Natural killer cell (primary cell): ENCODE measurements at regions not wholly inside any gene's neighbourhood (a gene's known extent, or its start where the extent isn't known, plus 50 kb on each side); places are given as distances from the start of the nearest gene placed in this dataset.
"Not testable (repeated sequence)": the region's sequence is repeated elsewhere in the genome, so short reads cannot be mapped to it uniquely, and the experiment has no call there.

ENCODE experiments used
- ATAC-seq, 3 donors: fragments of 150-1000 bp in 2 of 3; fragments of 200-7000 bp in 1 of 3; cut with Tn5 transposase; 1 replicate in 1 of 3; 2 replicates in 2 of 3; pipeline ENCODE4 v1.10.0; 2021; ENCODE audit warnings: mild to moderate bottlenecking in 2 of 3, moderate library complexity in 2 of 3
- DNase-seq, 2 donors: peaks; one replicate each; pipeline versions ENCODE4 v3.0.0 to v3.0.0-alpha.2; 2013 to 2021; ENCODE audit warnings: mixed read lengths in 1 of 2
- H3K27ac ChIP-seq: one replicate; pipeline ENCODE4 v1.5.1; 2013; ENCODE audit warnings: mild to moderate bottlenecking, low read length
- H3K27me3 ChIP-seq: one replicate; pipeline ENCODE4 v1.6.1; 2013; ENCODE audit warnings: low read length; ENCODE audit not compliant: control insufficient read depth, insufficient read depth
- H3K36me3 ChIP-seq: one replicate; pipeline ENCODE4 v1.6.1; 2013; ENCODE audit warnings: low read length; ENCODE audit not compliant: control insufficient read depth, insufficient read depth
- H3K4me1 ChIP-seq: one replicate; pipeline ENCODE4 v1.6.1; 2013; ENCODE audit warnings: low read length; ENCODE audit not compliant: control insufficient read depth, insufficient read depth
- H3K4me3 ChIP-seq: one replicate; pipeline ENCODE4 v1.5.1; 2013; ENCODE audit warnings: low read length
- H3K9me3 ChIP-seq: one replicate; pipeline ENCODE4 v1.6.1; 2013; ENCODE audit warnings: low read length; ENCODE audit not compliant: control insufficient read depth, insufficient read depth
- H3K27ac Mint-ChIP-seq, 2 donors: one replicate each; pipeline ENCODE4 v1.8.0; 2022; ENCODE audit warnings: mild to moderate bottlenecking in 2 of 2, mixed read lengths in 2 of 2, moderate library complexity in 1 of 2
- H3K27me3 Mint-ChIP-seq, 2 donors: one replicate each; pipeline ENCODE4 v1.8.0; 2022; ENCODE audit warnings: low read depth in 2 of 2, mixed read lengths in 2 of 2
- H3K36me3 Mint-ChIP-seq: one replicate; pipeline ENCODE4 v1.8.0; 2022; ENCODE audit warnings: mixed read lengths
- H3K4me1 Mint-ChIP-seq, 2 donors: one replicate each; pipeline ENCODE4 v1.8.0; 2022; ENCODE audit warnings: mixed read lengths in 2 of 2
- H3K4me3 Mint-ChIP-seq: one replicate; pipeline ENCODE4 v1.8.0; 2022; ENCODE audit warnings: mild to moderate bottlenecking, moderate library complexity, mixed read lengths
- H3K9me3 Mint-ChIP-seq, 2 donors: one replicate each; pipeline ENCODE4 v1.8.0; 2022; ENCODE audit warnings: mixed read lengths in 2 of 2
- WGBS: methylation state at CpG from one replicate; pipeline ENCODE4 v1.1.7; 2013; ENCODE audit warnings: missing lambda C conversion rate; ENCODE audit not compliant: insufficient coverage; 5-methylcytosine and 5-hydroxymethylcytosine counted together
- intact Hi-C: fragments of 100-400 bp; cut with micrococcal nuclease; formaldehyde crosslinking; loops from one replicate; pipeline ENCODE4 v1.14.2; 2022
- TF ChIP-seq, protein P1 (sequence below): fragments of 200-600 bp; IDR thresholded peaks from one replicate; pipeline ENCODE4 v1.8.0; 2022; ENCODE audit warnings: antibody characterized with exemption

DNA sequence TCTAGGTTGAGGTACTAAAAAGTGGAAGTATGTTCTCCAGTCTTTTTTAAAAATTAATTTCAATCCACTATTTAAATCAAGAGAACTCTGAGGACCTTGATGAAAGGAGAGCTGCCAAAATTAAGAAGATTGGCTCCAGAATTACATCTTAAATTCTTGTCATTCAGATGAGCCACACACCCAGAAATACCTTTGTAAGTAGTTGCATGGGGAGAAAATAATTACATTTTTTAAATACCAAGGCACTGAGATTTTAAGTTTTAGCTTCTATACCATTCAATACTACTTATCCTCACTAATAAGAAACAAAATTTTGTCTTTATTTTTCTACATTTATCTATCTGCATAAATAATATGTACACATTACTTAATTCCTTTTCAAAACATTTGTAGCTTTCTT is 1132.8 kb downstream of the OTOL1 start:
- ATAC-seq (no peak), DNase-seq (no peak)
- intact Hi-C loops: no loop called here
- H3K27ac ChIP-seq: no peak overlapping the region
- no peaks in the 10 kb centered on the region for H3K36me3 ChIP-seq
- H3K4me1 ChIP-seq: no peaks in the 10 kb centered on the region
- Mint-ChIP-seq H3K9me3 (peaks cover 5% of the 10 kb centered on the region in 2 donors), H3K4me1 (no peaks in the 10 kb centered on the region), H3K4me3 (no peak overlapping the region), H3K27ac (no peak overlapping the region), H3K36me3 (no peaks in the 10 kb centered on the region), H3K27me3 (no peaks in the 10 kb centered on the region)
- no peaks in the 10 kb centered on the region for H3K27me3 ChIP-seq
- no peaks in the 10 kb centered on the region for H3K9me3 ChIP-seq
- TF ChIP-seq, protein P1, sequence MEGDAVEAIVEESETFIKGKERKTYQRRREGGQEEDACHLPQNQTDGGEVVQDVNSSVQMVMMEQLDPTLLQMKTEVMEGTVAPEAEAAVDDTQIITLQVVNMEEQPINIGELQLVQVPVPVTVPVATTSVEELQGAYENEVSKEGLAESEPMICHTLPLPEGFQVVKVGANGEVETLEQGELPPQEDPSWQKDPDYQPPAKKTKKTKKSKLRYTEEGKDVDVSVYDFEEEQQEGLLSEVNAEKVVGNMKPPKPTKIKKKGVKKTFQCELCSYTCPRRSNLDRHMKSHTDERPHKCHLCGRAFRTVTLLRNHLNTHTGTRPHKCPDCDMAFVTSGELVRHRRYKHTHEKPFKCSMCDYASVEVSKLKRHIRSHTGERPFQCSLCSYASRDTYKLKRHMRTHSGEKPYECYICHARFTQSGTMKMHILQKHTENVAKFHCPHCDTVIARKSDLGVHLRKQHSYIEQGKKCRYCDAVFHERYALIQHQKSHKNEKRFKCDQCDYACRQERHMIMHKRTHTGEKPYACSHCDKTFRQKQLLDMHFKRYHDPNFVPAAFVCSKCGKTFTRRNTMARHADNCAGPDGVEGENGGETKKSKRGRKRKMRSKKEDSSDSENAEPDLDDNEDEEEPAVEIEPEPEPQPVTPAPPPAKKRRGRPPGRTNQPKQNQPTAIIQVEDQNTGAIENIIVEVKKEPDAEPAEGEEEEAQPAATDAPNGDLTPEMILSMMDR: no peak
- no peak overlapping the region for H3K4me3 ChIP-seq

DNA sequence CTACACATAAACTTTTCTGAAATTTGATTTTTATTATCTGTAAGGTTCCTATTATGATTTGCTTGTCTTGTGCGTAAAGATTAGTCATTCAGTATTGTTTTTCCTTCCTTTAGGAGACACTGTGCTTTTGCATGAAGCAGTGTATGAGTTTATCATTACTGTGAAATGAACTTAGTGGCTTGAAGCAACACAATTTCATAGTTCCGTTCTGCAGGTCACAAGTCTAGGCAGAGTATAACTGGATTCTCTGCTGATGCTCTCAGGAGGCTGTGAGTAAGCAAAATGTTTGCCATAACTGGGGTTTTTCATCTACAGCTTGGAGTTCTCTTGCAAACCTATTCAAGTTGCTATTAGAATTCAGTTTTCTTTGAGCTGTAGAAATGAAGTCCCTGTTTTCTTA is 1136.1 kb downstream of the OTOL1 start:
- intact Hi-C loops: no loop called here

GRCh38 chr3:162640208-162640607 is 1143.6 kb downstream of the OTOL1 start:
- H3K9me3 Mint-ChIP-seq: peaks cover 5 to 11% of the 10 kb centered on the region in 2 donors
- H3K27ac Mint-ChIP-seq, H3K9me3 ChIP-seq, H3K27me3 ChIP-seq, ATAC-seq, H3K36me3 Mint-ChIP-seq, H3K27ac ChIP-seq, H3K36me3 ChIP-seq, H3K27me3 Mint-ChIP-seq, H3K4me3 Mint-ChIP-seq, H3K4me1 ChIP-seq, intact Hi-C loops, H3K4me1 Mint-ChIP-seq, DNase-seq, H3K4me3 ChIP-seq: not testable (repeated sequence)
- 94% methylated on average over 13 of the region's 13 CpGs for WGBS

More for the DNA sequence above, 1136.1 kb downstream of the OTOL1 start:
- no peaks in the 10 kb centered on the region for H3K36me3 Mint-ChIP-seq
- Histone ChIP-seq H3K9me3 (peaks cover 5% of the 10 kb centered on the region), H3K4me3 (no peak overlapping the region), H3K4me1 (no peaks in the 10 kb centered on the region), H3K27ac (no peak overlapping the region), H3K36me3 (no peaks in the 10 kb centered on the region), H3K27me3 (no peaks in the 10 kb centered on the region)
- peaks cover 4 to 6% of the 10 kb centered on the region in 2 donors for H3K9me3 Mint-ChIP-seq
- TF ChIP-seq, protein P1: no peak
- no peaks in the 10 kb centered on the region for H3K4me1 Mint-ChIP-seq
- no peaks in the 10 kb centered on the region for H3K27me3 Mint-ChIP-seq
- 83% methylated on average over 2 of the region's 2 CpGs for WGBS
- ATAC-seq (no peak), DNase-seq (no peak)
- no peak overlapping the region for H3K27ac Mint-ChIP-seq
- no peak overlapping the region for H3K4me3 Mint-ChIP-seq

- Mint-ChIP-seq H3K36me3 (peaks cover 4% of the 10 kb centered on the region), H3K4me1 (no peaks in the 10 kb centered on the region), H3K27ac (no peak overlapping the region), H3K4me3 (no peak overlapping the region), H3K9me3 (peaks cover 5 to 8% of the 10 kb centered on the region in 2 donors), H3K27me3 (no peaks in the 10 kb centered on the region)
- WGBS: 17% methylated on average over 1 of the region's 3 CpGs
- ATAC-seq (no peak), DNase-seq (no peak)
- TF ChIP-seq, protein P1: no peak
- H3K9me3 ChIP-seq: peaks cover 3% of the 10 kb centered on the region
- H3K4me1 ChIP-seq: no peaks in the 10 kb centered on the region
- H3K27me3 ChIP-seq: no peaks in the 10 kb centered on the region
- H3K27ac ChIP-seq: no peak overlapping the region
- intact Hi-C loops: no loop called here
- no peaks in the 10 kb centered on the region for H3K36me3 ChIP-seq
- H3K4me3 ChIP-seq: no peak overlapping the region
Observed at GRCh38 chr3:162641317-162641716, 1144.7 kb downstream of the OTOL1 start.
